Endothelial cell (in vitro differentiated cells): ENCODE measurements at regions not wholly inside any gene's neighbourhood (a gene's known extent, or its start where the extent isn't known, plus 50 kb on each side); places are given as distances from the start of the nearest gene placed in this dataset.

Source experiments
- DNase-seq: peaks from one replicate; pipeline ENCODE4 v3.0.0; 2021; ENCODE audit warnings: low spot score
- H3K27ac Mint-ChIP-seq: one replicate; pipeline ENCODE4 v1.8.0; 2021; ENCODE audit warnings: mixed read lengths, inconsistent platforms; ENCODE audit not compliant: unreplicated experiment
- H3K27me3 Mint-ChIP-seq: one replicate; pipeline ENCODE4 v1.8.0; 2021; ENCODE audit warnings: mild to moderate bottlenecking, moderate library complexity, mixed read lengths, inconsistent platforms; ENCODE audit not compliant: unreplicated experiment
- H3K36me3 Mint-ChIP-seq: one replicate; pipeline ENCODE4 v1.8.0; 2021; ENCODE audit warnings: mild to moderate bottlenecking, low read depth, mixed read lengths, inconsistent platforms; ENCODE audit not compliant: unreplicated experiment
- H3K4me1 Mint-ChIP-seq: one replicate; pipeline ENCODE4 v1.8.0; 2021; ENCODE audit warnings: mild to moderate bottlenecking, mixed read lengths, inconsistent platforms; ENCODE audit not compliant: unreplicated experiment
- H3K4me3 Mint-ChIP-seq: one replicate; pipeline ENCODE4 v1.8.0; 2021; ENCODE audit warnings: mild to moderate bottlenecking, mixed read lengths, inconsistent platforms; ENCODE audit not compliant: unreplicated experiment
- H3K9me3 Mint-ChIP-seq: one replicate; pipeline ENCODE4 v1.8.0; 2021; ENCODE audit warnings: mixed read lengths, inconsistent platforms; ENCODE audit not compliant: unreplicated experiment
- CTCF ChIP-seq: fragments of 200-600 bp; sonication (generic); IDR thresholded peaks from one replicate; pipeline ENCODE4 v1.5.0; 2021; ENCODE audit warnings: antibody characterized with exemption; ENCODE audit not compliant: unreplicated experiment

GRCh38 chr3:191070201-191070600 lies 128.8 kb upstream of the OSTN start:
- DNase-seq = no peak
- Mint-ChIP-seq H3K9me3 (no peaks in the 10 kb centered on the region), H3K27ac (no peak overlapping the region), H3K4me3 (no peak overlapping the region), H3K4me1 (peaks cover 3% of the 10 kb centered on the region), H3K27me3 (no peaks in the 10 kb centered on the region), H3K36me3 (no peaks in the 10 kb centered on the region)
- no peak for TF ChIP-seq CTCF

- H3K9me3 Mint-ChIP-seq = no peaks in the 10 kb centered on the region
These were observed 129.9 kb upstream of the OSTN start for GRCh38 chr3:191068946-191069813.

GRCh38 chr3:191066669-191067068 lies 132.4 kb upstream of the OSTN start:
- no peak for DNase-seq
- H3K4me1 Mint-ChIP-seq = peaks cover 3% of the 10 kb centered on the region
- TF ChIP-seq CTCF = no peak
- no peaks in the 10 kb centered on the region for H3K36me3 Mint-ChIP-seq
- no peaks in the 10 kb centered on the region for H3K9me3 Mint-ChIP-seq
- no peaks in the 10 kb centered on the region for H3K27me3 Mint-ChIP-seq
- H3K4me3 Mint-ChIP-seq = no peak overlapping the region
- H3K27ac Mint-ChIP-seq = no peak overlapping the region

More at GRCh38 chr3:191068946-191069813, 129.9 kb upstream of the OSTN start:
- no peak for DNase-seq
- Mint-ChIP-seq H3K27ac (no peak overlapping the region), H3K27me3 (no peaks in the 10 kb centered on the region), H3K36me3 (no peaks in the 10 kb centered on the region), H3K4me1 (peaks cover 3% of the 10 kb centered on the region), H3K4me3 (no peak overlapping the region)
- TF ChIP-seq CTCF = no peak

GRCh38 chr3:191065181-191065805 lies 133.7 kb upstream of the OSTN start:
- Mint-ChIP-seq H3K4me3 (no peak overlapping the region), H3K27me3 (no peaks in the 10 kb centered on the region), H3K9me3 (no peaks in the 10 kb centered on the region), H3K36me3 (no peaks in the 10 kb centered on the region), H3K4me1 (no peaks in the 10 kb centered on the region), H3K27ac (no peak overlapping the region)
- DNase-seq = no peak
- no peak for TF ChIP-seq CTCF

GRCh38 chr3:191051037-191051436 lies 148.0 kb upstream of the OSTN start:
- DNase-seq = no peak
- no peaks in the 10 kb centered on the region for H3K27me3 Mint-ChIP-seq
- no peak overlapping the region for H3K27ac Mint-ChIP-seq
- H3K4me3 Mint-ChIP-seq = no peak overlapping the region
- peak; percentile 79 for TF ChIP-seq CTCF
- H3K36me3 Mint-ChIP-seq = no peaks in the 10 kb centered on the region
- no peaks in the 10 kb centered on the region for H3K9me3 Mint-ChIP-seq
- H3K4me1 Mint-ChIP-seq = no peaks in the 10 kb centered on the region
